Renal cortex interstitium (tissue), 11 donors: ENCODE measurements at regions not wholly inside any gene's neighbourhood (a gene's known extent, or its start where the extent isn't known, plus 50 kb on each side); places are given as distances from the start of the nearest gene placed in this dataset.
"Not testable (repeated sequence)": the region's sequence is repeated elsewhere in the genome, so short reads cannot be mapped to it uniquely, and the experiment has no call there.

ENCODE experiments used
- DNase-seq, 11 donors: peaks; one replicate each; pipeline ENCODE4 v3.0.0-alpha.2; 2013; ENCODE audit warnings: low read depth in 9 of 11, low spot score in 4 of 11; ENCODE audit errors: extremely low read depth in 1 of 11

- no peak for DNase-seq
Measured at GRCh38 chr2:215839309-215839708, 174.0 kb downstream of the MREG start.

DNA sequence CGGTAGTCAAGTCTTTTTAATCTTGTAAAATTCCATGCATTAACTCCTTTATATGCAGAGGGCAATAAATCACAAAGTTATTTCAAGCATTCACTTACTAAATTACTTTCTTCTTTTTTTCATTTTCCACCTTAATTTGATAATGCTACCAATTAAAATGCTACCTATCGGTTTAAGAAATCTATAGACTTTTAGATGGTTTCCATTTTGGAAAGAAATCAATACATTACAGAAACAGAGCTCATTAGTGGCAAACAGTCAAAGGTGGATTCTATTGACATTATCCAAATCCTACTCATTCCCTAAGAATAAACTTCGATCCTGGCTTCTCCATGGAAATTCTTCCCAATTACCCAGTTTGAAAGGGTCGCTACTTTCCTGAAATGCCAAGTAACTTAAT is 176.5 kb downstream of the MREG start:
- no peak for DNase-seq

GRCh38 chr2:215835657-215836056 is 177.7 kb downstream of the MREG start:
- no peak for DNase-seq

GRCh38 chr2:215835231-215835630 is 178.1 kb downstream of the MREG start:
- no peak for DNase-seq

GRCh38 chr2:215833531-215834162 is 179.7 kb downstream of the MREG start:
- no peak for DNase-seq

DNA sequence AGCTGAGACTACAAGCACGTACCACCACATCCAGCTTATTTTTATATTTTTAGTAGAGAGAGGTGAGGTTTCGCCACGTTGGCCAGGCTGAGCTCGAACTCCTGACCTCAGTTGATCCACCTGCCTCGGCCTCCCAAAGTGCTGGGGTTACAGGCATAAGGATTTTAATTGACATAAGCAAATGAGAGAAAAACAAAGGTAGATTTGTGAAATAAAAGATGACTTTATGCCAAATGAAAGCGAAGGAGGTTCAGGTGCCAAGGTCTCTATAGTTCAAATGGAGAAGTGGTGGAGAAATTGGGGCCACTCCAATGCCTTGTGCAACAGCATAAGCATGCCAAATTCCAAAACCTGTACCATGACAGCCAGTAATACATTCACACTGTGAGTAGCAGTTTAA is 180.6 kb downstream of the MREG start:
- DNase-seq = no peak

- DNase-seq = no peak
Measured at GRCh38 chr2:215831296-215831913, 181.9 kb downstream of the MREG start.

- peak in 9 of 11 donors; percentile 50 to 84 (median 68) for DNase-seq
Measured at GRCh38 chr2:215830304-215830703, 183.0 kb downstream of the MREG start.

DNA sequence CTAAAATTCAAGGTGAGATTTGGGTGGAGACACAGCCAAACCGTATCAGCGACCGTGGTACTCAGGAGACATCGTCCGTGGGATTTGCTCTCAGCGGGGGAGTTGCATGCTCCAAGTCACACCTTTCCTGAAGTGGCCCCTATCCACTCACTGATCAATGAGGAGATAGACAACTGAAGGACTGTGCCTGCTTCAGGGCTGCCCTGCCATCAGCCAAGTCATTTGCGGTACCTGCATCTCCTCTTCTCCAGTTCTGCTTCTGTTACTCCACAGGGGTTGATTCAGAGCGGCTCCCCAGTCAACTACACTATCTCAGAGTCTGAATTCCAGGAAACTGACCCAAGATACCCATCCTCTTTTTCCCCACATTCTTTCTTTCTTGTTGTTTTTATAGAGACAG is 184.1 kb downstream of the MREG start:
- DNase-seq = no peak

- DNase-seq = no peak
Measured at GRCh38 chr2:215828528-215829184, 184.7 kb downstream of the MREG start.

- DNase-seq = no peak
Measured at GRCh38 chr2:215826838-215827441, 186.4 kb downstream of the MREG start.

DNA sequence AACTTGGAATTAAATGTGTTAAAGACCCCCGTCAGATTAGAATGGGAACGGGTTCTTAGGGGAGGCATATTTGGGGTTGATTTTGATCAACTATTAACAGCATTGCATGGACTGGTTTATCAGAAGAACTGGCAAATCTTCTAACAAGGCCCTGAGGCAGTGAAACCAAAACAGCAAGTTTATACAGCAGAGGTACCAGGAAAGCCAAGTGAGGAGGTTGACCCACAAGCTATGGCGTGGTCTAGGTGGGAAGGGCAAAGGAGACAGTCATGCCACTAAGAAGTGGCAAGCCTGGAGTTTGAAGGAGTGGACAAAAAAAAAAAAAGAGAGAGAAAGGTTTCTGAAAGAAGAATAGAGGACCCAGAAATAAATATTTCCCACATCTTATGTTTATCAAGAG is 187.0 kb downstream of the MREG start:
- DNase-seq = no peak

DNA sequence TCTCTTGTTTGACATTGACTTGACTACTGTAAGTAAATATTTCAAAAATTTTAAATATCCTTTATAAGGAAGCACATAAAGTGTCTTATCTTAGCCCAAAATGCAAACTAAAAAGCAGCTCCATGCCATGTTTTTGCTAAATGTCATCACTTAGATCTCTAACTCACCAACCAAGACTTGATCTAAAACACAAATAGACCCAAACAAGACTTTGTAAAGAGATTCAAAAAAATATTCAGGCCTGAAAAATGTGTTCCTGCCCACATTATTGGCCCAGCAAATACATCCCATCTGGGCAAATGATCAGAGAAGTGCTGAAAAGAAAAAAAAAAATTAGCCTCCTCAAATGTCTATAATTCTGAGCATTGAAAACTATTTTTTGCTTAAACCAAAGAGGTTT is 187.6 kb downstream of the MREG start:
- DNase-seq = no peak

DNA sequence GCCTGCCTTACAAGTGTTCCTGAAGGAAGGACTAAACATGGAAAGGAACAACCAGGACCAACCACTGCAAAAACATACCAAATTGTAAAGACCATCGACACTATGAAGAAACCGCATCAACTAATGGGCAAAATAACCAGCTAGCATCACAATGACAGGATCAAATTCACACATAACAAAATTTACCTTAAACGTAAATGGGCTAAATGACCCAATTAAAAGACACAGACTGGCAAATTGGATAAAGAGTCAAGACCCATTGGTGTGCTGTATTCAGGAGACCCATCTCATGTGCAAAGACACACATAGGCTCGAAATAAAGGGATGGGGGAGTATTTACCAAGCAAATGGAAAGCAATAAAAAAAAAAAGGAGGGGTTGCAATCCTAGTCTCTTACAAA is 192.1 kb downstream of the MREG start:
- not testable (repeated sequence) for DNase-seq

GRCh38 chr2:215819713-215820112 is 193.6 kb downstream of the MREG start:
- not testable (repeated sequence) for DNase-seq

GRCh38 chr2:215817046-215817445 is 196.3 kb downstream of the MREG start:
- DNase-seq = no peak

- DNase-seq = no peak
Measured at GRCh38 chr2:215816424-215816823, 196.9 kb downstream of the MREG start.

DNA sequence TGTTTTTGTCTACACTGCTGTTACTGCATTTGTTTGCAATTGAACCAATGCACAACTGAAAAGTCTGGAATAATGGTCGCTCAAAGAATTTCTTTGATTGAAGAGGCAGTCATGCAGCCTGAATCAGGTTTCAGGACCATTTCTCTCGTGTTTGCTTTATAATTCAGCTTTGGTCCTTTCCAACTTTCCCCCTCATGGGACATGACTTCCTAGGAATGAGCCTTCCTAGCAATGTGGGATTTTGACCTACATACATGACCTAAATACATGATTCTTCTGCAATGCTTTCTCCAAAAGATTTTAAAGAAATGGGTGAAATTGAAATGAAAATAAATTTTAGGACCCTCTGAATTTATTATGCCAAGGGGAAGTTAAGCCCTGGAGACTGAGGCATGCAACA is 197.4 kb downstream of the MREG start:
- DNase-seq = no peak

DNA sequence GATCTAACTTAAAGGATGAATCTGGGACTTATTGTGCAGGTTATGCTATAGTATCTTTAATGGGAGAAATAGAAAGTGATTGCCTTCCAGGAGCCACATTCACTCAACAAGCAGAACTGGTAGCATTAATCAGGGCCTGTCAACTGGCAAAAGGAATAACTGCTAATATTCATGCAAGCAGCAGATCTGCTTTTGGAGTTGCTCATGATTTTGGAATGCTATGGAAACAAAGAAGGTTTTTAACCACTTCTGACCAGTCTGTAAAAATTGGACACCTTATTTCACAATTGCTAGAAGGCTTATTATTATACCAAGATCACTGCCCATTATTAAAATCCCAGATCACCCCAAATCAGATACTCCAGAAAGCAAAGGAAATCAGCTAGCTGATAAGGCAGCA is 200.4 kb downstream of the MREG start:
- no peak for DNase-seq
